ENCODE measurements at regions not wholly inside any gene's neighbourhood (a gene's known extent, or its start where the extent isn't known, plus 50 kb on each side); places are given as distances from the start of the nearest gene placed in this dataset.

- DNase-seq = no peak
- no peaks in the 10 kb centered on the region for H3K27me3 ChIP-seq (replicated peaks)
- TF ChIP-seq, protein P1, sequence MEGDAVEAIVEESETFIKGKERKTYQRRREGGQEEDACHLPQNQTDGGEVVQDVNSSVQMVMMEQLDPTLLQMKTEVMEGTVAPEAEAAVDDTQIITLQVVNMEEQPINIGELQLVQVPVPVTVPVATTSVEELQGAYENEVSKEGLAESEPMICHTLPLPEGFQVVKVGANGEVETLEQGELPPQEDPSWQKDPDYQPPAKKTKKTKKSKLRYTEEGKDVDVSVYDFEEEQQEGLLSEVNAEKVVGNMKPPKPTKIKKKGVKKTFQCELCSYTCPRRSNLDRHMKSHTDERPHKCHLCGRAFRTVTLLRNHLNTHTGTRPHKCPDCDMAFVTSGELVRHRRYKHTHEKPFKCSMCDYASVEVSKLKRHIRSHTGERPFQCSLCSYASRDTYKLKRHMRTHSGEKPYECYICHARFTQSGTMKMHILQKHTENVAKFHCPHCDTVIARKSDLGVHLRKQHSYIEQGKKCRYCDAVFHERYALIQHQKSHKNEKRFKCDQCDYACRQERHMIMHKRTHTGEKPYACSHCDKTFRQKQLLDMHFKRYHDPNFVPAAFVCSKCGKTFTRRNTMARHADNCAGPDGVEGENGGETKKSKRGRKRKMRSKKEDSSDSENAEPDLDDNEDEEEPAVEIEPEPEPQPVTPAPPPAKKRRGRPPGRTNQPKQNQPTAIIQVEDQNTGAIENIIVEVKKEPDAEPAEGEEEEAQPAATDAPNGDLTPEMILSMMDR (IDR thresholded peaks at IDR 0.05; ENCODE audit: low read depth, low read length, missing control alignments) = no peak
- no peak overlapping the region for H3K27ac ChIP-seq
- H3K4me3 ChIP-seq (ENCODE audit: low read depth, low read length) = no peak overlapping the region
- no peaks in the 10 kb centered on the region for H3K36me3 ChIP-seq (replicated peaks)
- in situ Hi-C loops (cut with HindIII; ENCODE audit: low pct_ligation_motif_present, low sequenced_read_pairs) = no loop called here
Observed at GRCh38 chr10:1952126-1953095, 215.1 kb upstream of the ADARB2 start.

DNA sequence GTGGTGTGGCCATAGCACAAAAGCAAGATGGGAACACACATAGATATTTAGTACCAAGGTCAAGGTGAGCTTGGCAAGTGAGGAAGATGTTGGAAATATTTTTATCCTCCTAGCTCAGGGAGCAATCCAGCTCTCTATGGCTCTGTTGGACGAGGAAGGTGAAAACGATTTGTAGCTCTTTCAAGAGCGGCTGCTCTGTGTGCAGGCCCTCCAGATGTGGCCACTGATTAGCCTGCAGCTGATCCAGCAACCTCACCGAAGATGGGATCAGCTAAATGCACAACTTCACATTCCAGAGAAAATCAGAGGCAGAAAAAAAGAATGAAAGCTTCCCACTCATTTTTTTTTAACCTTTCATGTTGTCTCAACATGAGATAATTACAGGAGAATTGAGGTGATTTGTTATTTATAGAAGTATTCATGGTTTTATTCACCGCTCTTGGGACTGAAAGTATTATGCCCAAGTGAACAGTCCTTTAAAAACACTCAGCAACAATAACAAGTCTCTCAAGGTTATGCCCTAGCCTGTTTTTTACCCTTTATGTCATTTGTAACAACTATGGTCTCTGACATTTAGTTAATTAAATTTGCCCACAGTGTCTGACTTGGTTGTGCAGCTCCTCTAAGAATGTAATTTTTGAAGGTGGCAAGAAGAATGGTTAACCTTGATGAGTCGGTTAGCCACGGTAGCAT, 213.6 kb upstream of the ADARB2 start:
- TF ChIP-seq, protein P1 (IDR thresholded peaks at IDR 0.05; ENCODE audit: low read depth, low read length, missing control alignments) = no peak
- Histone ChIP-seq H3K27ac (no peak overlapping the region), H3K36me3 (replicated peaks) (no peaks in the 10 kb centered on the region), H3K4me3 (ENCODE audit: low read depth, low read length) (no peak overlapping the region), H3K27me3 (replicated peaks) (no peaks in the 10 kb centered on the region)
- DNase-seq = no peak
- in situ Hi-C loops (cut with HindIII; ENCODE audit: low pct_ligation_motif_present, low sequenced_read_pairs) = no loop called here

- H3K4me3 ChIP-seq (ENCODE audit: low read depth, low read length) = no peak overlapping the region
- no peak for DNase-seq
Observed at GRCh38 chr10:1947464-1948003, 210.2 kb upstream of the ADARB2 start.

DNA sequence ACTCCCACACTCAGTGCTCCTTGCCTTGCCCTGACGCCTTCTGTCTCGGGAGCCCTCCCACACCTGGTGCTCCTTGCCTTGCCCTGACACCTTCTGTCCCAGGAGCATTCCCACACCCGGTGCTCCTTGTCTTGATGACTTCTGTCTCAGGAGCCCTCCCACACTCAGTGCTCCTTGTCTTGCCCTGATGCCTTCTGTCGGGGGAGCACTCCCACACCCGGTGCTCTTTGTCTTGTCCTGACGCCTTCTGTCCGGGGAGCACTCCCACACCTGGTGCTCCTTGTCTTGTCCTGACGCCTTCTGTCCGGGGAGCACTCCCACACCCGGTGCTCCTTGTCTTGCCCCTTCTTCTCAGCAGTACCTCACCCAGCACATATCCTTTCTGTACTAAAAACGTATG, 207.2 kb upstream of the ADARB2 start:
- TF ChIP-seq, protein P1 (IDR thresholded peaks at IDR 0.05; ENCODE audit: low read depth, low read length, missing control alignments) = no peak
- no peak overlapping the region for H3K27ac ChIP-seq
- no peak for DNase-seq
- in situ Hi-C loops (cut with HindIII; ENCODE audit: low pct_ligation_motif_present, low sequenced_read_pairs) = no loop called here
- no peak overlapping the region for H3K4me3 ChIP-seq (ENCODE audit: low read depth, low read length)
- H3K27me3 ChIP-seq (replicated peaks) = no peaks in the 10 kb centered on the region
- H3K36me3 ChIP-seq (replicated peaks) = no peaks in the 10 kb centered on the region

More at GRCh38 chr10:1947464-1948003, 210.2 kb upstream of the ADARB2 start:
- no peak overlapping the region for H3K27ac ChIP-seq
- TF ChIP-seq, protein P1 (IDR thresholded peaks at IDR 0.05; ENCODE audit: low read depth, low read length, missing control alignments) = no peak
- no peaks in the 10 kb centered on the region for H3K27me3 ChIP-seq (replicated peaks)
- H3K36me3 ChIP-seq (replicated peaks) = no peaks in the 10 kb centered on the region
- in situ Hi-C loops (cut with HindIII; ENCODE audit: low pct_ligation_motif_present, low sequenced_read_pairs) = no loop called here

DNA sequence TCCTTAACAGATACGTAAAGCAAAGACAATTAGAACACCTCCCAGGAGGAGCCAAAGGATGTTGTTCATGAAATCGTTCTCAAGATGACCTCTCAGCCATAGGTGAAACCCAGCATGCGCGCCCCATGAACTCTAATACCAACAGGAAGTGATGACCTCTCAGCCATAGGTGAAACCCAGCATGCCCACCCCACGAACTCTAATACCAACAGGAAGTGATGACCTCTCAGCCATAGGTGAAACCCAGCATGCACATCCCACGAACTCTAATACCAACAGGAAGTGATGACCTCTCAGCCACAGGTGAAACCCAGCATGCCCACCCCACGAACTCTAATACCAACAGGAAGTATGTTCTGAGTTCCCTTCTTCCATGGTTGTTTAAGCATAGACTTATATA, 205.2 kb upstream of the ADARB2 start:
- no peak overlapping the region for H3K4me3 ChIP-seq (ENCODE audit: low read depth, low read length)
- TF ChIP-seq, protein P1 (IDR thresholded peaks at IDR 0.05; ENCODE audit: low read depth, low read length, missing control alignments) = no peak
- H3K27ac ChIP-seq = no peak overlapping the region
- H3K27me3 ChIP-seq (replicated peaks) = no peaks in the 10 kb centered on the region
- in situ Hi-C loops (cut with HindIII; ENCODE audit: low pct_ligation_motif_present, low sequenced_read_pairs) = no loop called here
- no peak for DNase-seq
- no peaks in the 10 kb centered on the region for H3K36me3 ChIP-seq (replicated peaks)

Measured in brain microvascular endothelial cell (primary cell).